ENCODE measurements at regions not wholly inside any gene's neighbourhood (a gene's known extent, or its start where the extent isn't known, plus 50 kb on each side); places are given as distances from the start of the nearest gene placed in this dataset.

GRCh38 chr13:83589814-83590213 lies 292.5 kb downstream of the SLITRK1 start:
- Histone ChIP-seq H3K79me2 (ENCODE audit: insufficient read depth, low read depth, low read length) (no peaks in the 10 kb centered on the region), H3K4me2 (ENCODE audit: low read length) (no peak overlapping the region), H4K20me1 (ENCODE audit: insufficient read depth, low read length) (no peaks in the 10 kb centered on the region), H3K9me2 (ENCODE audit: insufficient read depth, low read length) (no peaks in the 10 kb centered on the region), H3K27ac (ENCODE audit: low read depth, low read length, poor library complexity, severe bottlenecking) (no peak overlapping the region), H3K9me3 (ENCODE audit: low read length) (no peaks in the 10 kb centered on the region), H3K4me1 (ENCODE audit: insufficient read depth, low read length, poor library complexity, severe bottlenecking) (no peaks in the 10 kb centered on the region), H2AFZ (ENCODE audit: low read length) (no peak overlapping the region), H3K36me3 (ENCODE audit: insufficient read depth, low read length) (no peaks in the 10 kb centered on the region), H3K4me3 (ENCODE audit: low read depth, low read length, poor library complexity, severe bottlenecking) (no peak overlapping the region)
- ChIA-PET POLR2A (interaction anchor here (0.5 to 0.8 kb wide), 3 partner anchors 9 to 263 kb away, joined by 3 to 5 read pairs (median 5); no protein-coding TSS in a partner anchor), CTCF (ENCODE audit: unreplicated experiment) (no interaction called here)
- no peak for DNase-seq (ENCODE audit: low spot score)
- intact Hi-C loops (cut with micrococcal nuclease; ENCODE audit: unreplicated experiment), result no loop called here
- TF ChIP-seq EZH2phosphoT487 (IDR thresholded peaks at IDR 0.05; ENCODE audit: borderline replicate concordance, low read depth, low read length), result no peak
- no peak for TF ChIP-seq CTCF (conservative IDR thresholded peaks at IDR 0.05; ENCODE audit: low read length)
- no TSS peak for BruUV-seq (replicated peaks)

- BruUV-seq (replicated peaks), result no TSS peak
- H3K9me3 ChIP-seq (ENCODE audit: low read length), result no peaks in the 10 kb centered on the region
- no peaks in the 10 kb centered on the region for H4K20me1 ChIP-seq (ENCODE audit: insufficient read depth, low read length)
- ChIA-PET POLR2A (no interaction called here), CTCF (ENCODE audit: unreplicated experiment) (no interaction called here)
- no peak for DNase-seq (ENCODE audit: low spot score)
- no peaks in the 10 kb centered on the region for H3K4me1 ChIP-seq (ENCODE audit: insufficient read depth, low read length, poor library complexity, severe bottlenecking)
- H3K79me2 ChIP-seq (ENCODE audit: insufficient read depth, low read depth, low read length), result no peaks in the 10 kb centered on the region
- H3K4me3 ChIP-seq (ENCODE audit: low read depth, low read length, poor library complexity, severe bottlenecking), result no peak overlapping the region
- no peak overlapping the region for H3K4me2 ChIP-seq (ENCODE audit: low read length)
- intact Hi-C loops (cut with micrococcal nuclease; ENCODE audit: unreplicated experiment), result no loop called here
- H3K36me3 ChIP-seq (ENCODE audit: insufficient read depth, low read length), result no peaks in the 10 kb centered on the region
- TF ChIP-seq CTCF (conservative IDR thresholded peaks at IDR 0.05; ENCODE audit: low read length), result no peak
- no peak overlapping the region for H2AFZ ChIP-seq (ENCODE audit: low read length)
- no peak overlapping the region for H3K27ac ChIP-seq (ENCODE audit: low read depth, low read length, poor library complexity, severe bottlenecking)
- H3K9me2 ChIP-seq (ENCODE audit: insufficient read depth, low read length), result no peaks in the 10 kb centered on the region
Measured at GRCh38 chr13:83577183-83577582, 305.1 kb downstream of the SLITRK1 start.

- no peaks in the 10 kb centered on the region for H3K9me3 ChIP-seq (ENCODE audit: low read length)
- H3K9me2 ChIP-seq (ENCODE audit: insufficient read depth, low read length), result no peaks in the 10 kb centered on the region
- H3K79me2 ChIP-seq (ENCODE audit: insufficient read depth, low read depth, low read length), result no peaks in the 10 kb centered on the region
- no peak for DNase-seq (ENCODE audit: low spot score)
- ChIA-PET POLR2A (no interaction called here), CTCF (ENCODE audit: unreplicated experiment) (no interaction called here)
- BruUV-seq (replicated peaks), result no TSS peak
- H3K4me1 ChIP-seq (ENCODE audit: insufficient read depth, low read length, poor library complexity, severe bottlenecking), result no peaks in the 10 kb centered on the region
- H3K4me3 ChIP-seq (ENCODE audit: low read depth, low read length, poor library complexity, severe bottlenecking), result no peak overlapping the region
- no peak overlapping the region for H3K4me2 ChIP-seq (ENCODE audit: low read length)
- H2AFZ ChIP-seq (ENCODE audit: low read length), result no peak overlapping the region
- H4K20me1 ChIP-seq (ENCODE audit: insufficient read depth, low read length), result no peaks in the 10 kb centered on the region
- intact Hi-C loops (cut with micrococcal nuclease; ENCODE audit: unreplicated experiment), result no loop called here
- no peak overlapping the region for H3K27ac ChIP-seq (ENCODE audit: low read depth, low read length, poor library complexity, severe bottlenecking)
- H3K36me3 ChIP-seq (ENCODE audit: insufficient read depth, low read length), result no peaks in the 10 kb centered on the region
- no peak for TF ChIP-seq CTCF (conservative IDR thresholded peaks at IDR 0.05; ENCODE audit: low read length)
- TF ChIP-seq EZH2phosphoT487 (IDR thresholded peaks at IDR 0.05; ENCODE audit: borderline replicate concordance, low read depth, low read length), result no peak
Measured at GRCh38 chr13:83568019-83568418, 314.3 kb downstream of the SLITRK1 start.
